ENCODE measurements at regions not wholly inside any gene's neighbourhood (a gene's known extent, or its start where the extent isn't known, plus 50 kb on each side); places are given as distances from the start of the nearest gene placed in this dataset.
"Not testable (repeated sequence)": the region's sequence is repeated elsewhere in the genome, so short reads cannot be mapped to it uniquely, and the experiment has no call there.

- DNase-seq (ENCODE audit: missing footprints) (no peak), ATAC-seq (no peak)
These were observed 329.1 kb downstream of the FBXW7 start for GRCh38 chr4:152206646-152207377.

GRCh38 chr4:152206185-152206584 lies 329.7 kb downstream of the FBXW7 start:
- DNase-seq (ENCODE audit: missing footprints) (no peak), ATAC-seq (peak; percentile 64)
- intact Hi-C loops (cut with DNase I) = loop anchor here (5.0 kb wide), 1 partner anchor 51 kb away; no protein-coding TSS in a partner anchor

More at GRCh38 chr4:152206646-152207377, 329.1 kb downstream of the FBXW7 start:
- intact Hi-C loops (cut with DNase I) = loop anchor here (5.0 kb wide), 1 partner anchor 50 kb away; no protein-coding TSS in a partner anchor

GRCh38 chr4:152202415-152202814 lies 333.5 kb downstream of the FBXW7 start:
- no peak for DNase-seq (ENCODE audit: missing footprints)
- ATAC-seq = no peak
- intact Hi-C loops (cut with DNase I) = no loop called here

GRCh38 chr4:152200511-152201333 lies 335.2 kb downstream of the FBXW7 start:
- intact Hi-C loops (cut with DNase I) = no loop called here
- DNase-seq (ENCODE audit: missing footprints) = no peak
- ATAC-seq = no peak

GRCh38 chr4:152197211-152197610 lies 338.7 kb downstream of the FBXW7 start:
- DNase-seq (ENCODE audit: missing footprints) (no peak), ATAC-seq (peak; percentile 26)
- intact Hi-C loops (cut with DNase I) = no loop called here

- intact Hi-C loops (cut with DNase I) = no loop called here
These were observed 340.0 kb downstream of the FBXW7 start for GRCh38 chr4:152195888-152196287.

GRCh38 chr4:152193059-152193458 lies 342.8 kb downstream of the FBXW7 start:
- intact Hi-C loops (cut with DNase I) = no loop called here
- no peak for DNase-seq (ENCODE audit: missing footprints)
- no peak for ATAC-seq

More at GRCh38 chr4:152195888-152196287, 340.0 kb downstream of the FBXW7 start:
- ATAC-seq = no peak
- peak; percentile 68 for DNase-seq (ENCODE audit: missing footprints)

GRCh38 chr4:152190907-152191306 lies 345.0 kb downstream of the FBXW7 start:
- intact Hi-C loops (cut with DNase I) = no loop called here
- ATAC-seq = no peak
- DNase-seq (ENCODE audit: missing footprints) = no peak

- no peak for ATAC-seq
- DNase-seq (ENCODE audit: missing footprints) = no peak
- intact Hi-C loops (cut with DNase I) = no loop called here
These were observed 346.3 kb downstream of the FBXW7 start for GRCh38 chr4:152189451-152190179.

- ATAC-seq (peak; percentile 75), DNase-seq (ENCODE audit: missing footprints) (no peak)
- intact Hi-C loops (cut with DNase I) = no loop called here
These were observed 347.1 kb downstream of the FBXW7 start for GRCh38 chr4:152188801-152189200.

GRCh38 chr4:152187693-152188092 lies 348.2 kb downstream of the FBXW7 start:
- DNase-seq (ENCODE audit: missing footprints) (no peak), ATAC-seq (no peak)
- intact Hi-C loops (cut with DNase I) = no loop called here

- intact Hi-C loops (cut with DNase I) = no loop called here
- DNase-seq (ENCODE audit: missing footprints) (no peak), ATAC-seq (no peak)
These were observed 349.9 kb downstream of the FBXW7 start for GRCh38 chr4:152185786-152186550.

GRCh38 chr4:152181150-152181549 lies 354.7 kb downstream of the FBXW7 start:
- ATAC-seq (no peak), DNase-seq (ENCODE audit: missing footprints) (no peak)
- intact Hi-C loops (cut with DNase I) = no loop called here

- no peak for ATAC-seq
- DNase-seq (ENCODE audit: missing footprints) = no peak
- intact Hi-C loops (cut with DNase I) = no loop called here
These were observed 355.5 kb downstream of the FBXW7 start for GRCh38 chr4:152180369-152180768.

GRCh38 chr4:152177538-152177937 lies 358.4 kb downstream of the FBXW7 start:
- ATAC-seq; intact Hi-C loops (cut with DNase I): not testable (repeated sequence)

GRCh38 chr4:152176627-152177214 lies 359.2 kb downstream of the FBXW7 start:
- DNase-seq (ENCODE audit: missing footprints) (no peak), ATAC-seq (no peak)
- intact Hi-C loops (cut with DNase I) = no loop called here

More at GRCh38 chr4:152177538-152177937, 358.4 kb downstream of the FBXW7 start:
- DNase-seq (ENCODE audit: missing footprints) = not testable (repeated sequence)

GRCh38 chr4:152175586-152175985 lies 360.3 kb downstream of the FBXW7 start:
- intact Hi-C loops (cut with DNase I) = no loop called here
- no peak for DNase-seq (ENCODE audit: missing footprints)
- no peak for ATAC-seq

- intact Hi-C loops (cut with DNase I) = no loop called here
- ATAC-seq (no peak), DNase-seq (ENCODE audit: missing footprints) (no peak)
These were observed 363.7 kb downstream of the FBXW7 start for GRCh38 chr4:152172146-152172545.

All from Right ventricle myocardium inferior (tissue), 1 donor.